CD14-positive monocyte (primary cell): ENCODE measurements at regions not wholly inside any gene's neighbourhood (a gene's known extent, or its start where the extent isn't known, plus 50 kb on each side); places are given as distances from the start of the nearest gene placed in this dataset.

Experiments
- DNase-seq, 3 donors: peaks; one replicate each; pipeline ENCODE4 v3.0.0-alpha.2; 2011 to 2022
- H2AFZ ChIP-seq: 2 replicates; pipeline ENCODE4 v1.6.0; 2012; ENCODE audit warnings: mild to moderate bottlenecking, low read depth, low read length, inconsistent platforms; ENCODE audit not compliant: insufficient read depth, poor library complexity, severe bottlenecking
- H3K27ac ChIP-seq, 2 donors: 1 replicate in 1 of 2; 2 replicates in 1 of 2; pipeline ENCODE4 v1.5.1; 2012 to 2013; ENCODE audit warnings: low read length in 2 of 2, control low read depth in 1 of 2, inconsistent platforms in 1 of 2, low read depth in 1 of 2, mild to moderate bottlenecking in 1 of 2
- H3K27me3 ChIP-seq, 2 donors: one replicate each; pipeline versions ENCODE4 v1.6.0 to v1.6.1; 2011 to 2013; ENCODE audit warnings: low read length in 2 of 2; ENCODE audit not compliant: control insufficient read depth in 2 of 2, insufficient read depth in 2 of 2
- H3K36me3 ChIP-seq, 2 donors: replicated peaks in 1 of 2; 1 replicate in 1 of 2; 2 replicates in 1 of 2; pipeline versions ENCODE4 v1.5.1 to v1.6.1; 2012 to 2013; ENCODE audit warnings: low read length in 2 of 2, control low read depth in 1 of 2, inconsistent platforms in 1 of 2, mild to moderate bottlenecking in 1 of 2; ENCODE audit not compliant: insufficient read depth in 2 of 2, control insufficient read depth in 1 of 2
- H3K4me1 ChIP-seq, 2 donors: 1 replicate in 1 of 2; 2 replicates in 1 of 2; pipeline versions ENCODE4 v1.5.1 to v1.6.1; 2012 to 2013; ENCODE audit warnings: low read length in 2 of 2, control low read depth in 1 of 2, inconsistent platforms in 1 of 2, mild to moderate bottlenecking in 1 of 2, moderate library complexity in 1 of 2; ENCODE audit not compliant: insufficient read depth in 2 of 2, control insufficient read depth in 1 of 2
- H3K4me2 ChIP-seq: replicated peaks from 2 replicates; pipeline ENCODE3; 2012; ENCODE audit warnings: low read length, moderate library complexity, mild to moderate bottlenecking; ENCODE audit not compliant: poor library complexity, severe bottlenecking; ENCODE audit errors: extremely low read depth
- H3K4me3 ChIP-seq, 3 experiments: fragments of 200-600 bp in 1 of 3; sonication (generic) in 1 of 3; replicated peaks in 1 of 3; 1 replicate in 2 of 3; 2 replicates in 1 of 3; pipeline ENCODE4 v1.5.1; 2011 to 2013; ENCODE audit warnings: low read length in 3 of 3, mild to moderate bottlenecking in 3 of 3, control low read depth in 2 of 3, low read depth in 2 of 3, inconsistent platforms in 1 of 3, moderate library complexity in 1 of 3
- H3K79me2 ChIP-seq: 2 replicates; pipeline ENCODE4 v1.6.0; 2012; ENCODE audit warnings: mild to moderate bottlenecking, control low read depth, inconsistent platforms, low read length, moderate library complexity; ENCODE audit not compliant: insufficient read depth
- H3K9ac ChIP-seq: 2 replicates; pipeline ENCODE4 v1.6.0; 2017; ENCODE audit warnings: low read length, mild to moderate bottlenecking; ENCODE audit not compliant: insufficient read depth, poor library complexity, severe bottlenecking
- H3K9me3 ChIP-seq, 2 donors: replicated peaks in 1 of 2; 1 replicate in 1 of 2; 2 replicates in 1 of 2; pipeline versions ENCODE4 v1.5.1 to v1.6.1; 2012 to 2013; ENCODE audit warnings: low read length in 2 of 2, control low read depth in 1 of 2; ENCODE audit not compliant: control insufficient read depth in 1 of 2, insufficient read depth in 1 of 2
- H4K20me1 ChIP-seq: 2 replicates; pipeline ENCODE4 v1.6.0; 2012; ENCODE audit warnings: mild to moderate bottlenecking, low read length, control low read depth, moderate library complexity; ENCODE audit not compliant: insufficient read depth
- H3K27ac Mint-ChIP-seq, 7 donors: one replicate each; pipeline ENCODE4 v1.8.0; 2020; ENCODE audit warnings: mild to moderate bottlenecking in 7 of 7, mixed read lengths in 7 of 7, moderate library complexity in 6 of 7, inconsistent platforms in 2 of 7
- H3K27me3 Mint-ChIP-seq, 3 donors: one replicate each; pipeline ENCODE4 v1.8.0; 2021 to 2022; ENCODE audit warnings: low read depth in 3 of 3, mild to moderate bottlenecking in 3 of 3, mixed read lengths in 3 of 3, moderate library complexity in 3 of 3, inconsistent platforms in 1 of 3
- H3K36me3 Mint-ChIP-seq, 2 donors: one replicate each; pipeline ENCODE4 v1.8.0; 2020; ENCODE audit warnings: mixed read lengths in 2 of 2, inconsistent platforms in 1 of 2, mild to moderate bottlenecking in 1 of 2
- H3K4me1 Mint-ChIP-seq: one replicate; pipeline ENCODE4 v1.8.0; 2020; ENCODE audit warnings: mild to moderate bottlenecking, mixed read lengths
- H3K4me3 Mint-ChIP-seq, 2 donors: one replicate each; pipeline ENCODE4 v1.8.0; 2020; ENCODE audit warnings: mild to moderate bottlenecking in 2 of 2, mixed read lengths in 2 of 2, moderate library complexity in 1 of 2
- H3K9me3 Mint-ChIP-seq, 7 donors: one replicate each; pipeline ENCODE4 v1.8.0; 2020 to 2022; ENCODE audit warnings: mixed read lengths in 7 of 7, mild to moderate bottlenecking in 6 of 7, moderate library complexity in 6 of 7, inconsistent platforms in 2 of 7
- CTCF ChIP-seq: fragments of 200-600 bp; IDR thresholded peaks from one replicate; pipeline ENCODE4 v1.8.0; 2022; ENCODE audit warnings: antibody characterized with exemption, mild to moderate bottlenecking
- WGBS: methylation state at CpG from one replicate; pipeline ENCODE4 v1.1.5; 2013; ENCODE audit warnings: missing lambda C conversion rate; ENCODE audit not compliant: insufficient coverage; 5-methylcytosine and 5-hydroxymethylcytosine counted together
- intact Hi-C, 2 donors: fragments of 100-400 bp; cut with micrococcal nuclease; formaldehyde crosslinking; loops; one replicate each; pipeline versions ENCODE4 v1.15.0 to v1.15.1; 2023

- DNase-seq: no peak
- no peak overlapping the region for H3K4me2 ChIP-seq
- H3K9me3 ChIP-seq: peaks cover 3 to 5% of the 10 kb centered on the region in 2 donors
- no peak for TF ChIP-seq CTCF
- H3K36me3 Mint-ChIP-seq: no peaks in the 10 kb centered on the region
- no peak overlapping the region for H3K9ac ChIP-seq
- no peaks in the 10 kb centered on the region for H4K20me1 ChIP-seq
- H2AFZ ChIP-seq: no peak overlapping the region
- H3K27me3 Mint-ChIP-seq: no peaks in the 10 kb centered on the region
- no peak overlapping the region for H3K27ac Mint-ChIP-seq
- no peaks in the 10 kb centered on the region for H3K4me1 Mint-ChIP-seq
- intact Hi-C loops: no loop called here
- 80% methylated on average over 1 of the region's 1 CpG for WGBS
- no peak overlapping the region for H3K4me3 ChIP-seq
- H3K4me1 ChIP-seq: no peaks in the 10 kb centered on the region
- no peak overlapping the region for H3K27ac ChIP-seq
- no peaks in the 10 kb centered on the region for H3K27me3 ChIP-seq
- H3K4me3 Mint-ChIP-seq: no peak overlapping the region
- H3K36me3 ChIP-seq: no peaks in the 10 kb centered on the region
- peaks cover 0 to 4% (median 0%) of the 10 kb centered on the region in 7 donors for H3K9me3 Mint-ChIP-seq
- no peaks in the 10 kb centered on the region for H3K79me2 ChIP-seq
Observed at GRCh38 chr2:6470518-6470917, 395.2 kb downstream of the CMPK2 start.

- TF ChIP-seq CTCF: no peak
- Mint-ChIP-seq H3K36me3 (no peaks in the 10 kb centered on the region), H3K27me3 (no peaks in the 10 kb centered on the region), H3K4me3 (no peak overlapping the region), H3K27ac (peak overlapping the region in 1 of 7 donors; percentile 37), H3K9me3 (peaks cover 0 to 4% (median 0%) of the 10 kb centered on the region in 7 donors), H3K4me1 (no peaks in the 10 kb centered on the region)
- Histone ChIP-seq H3K27ac (no peak overlapping the region), H3K9me3 (peaks cover 3 to 5% of the 10 kb centered on the region in 2 donors), H3K27me3 (no peaks in the 10 kb centered on the region), H3K79me2 (no peaks in the 10 kb centered on the region), H3K9ac (no peak overlapping the region), H3K36me3 (no peaks in the 10 kb centered on the region), H4K20me1 (no peaks in the 10 kb centered on the region), H3K4me1 (no peaks in the 10 kb centered on the region), H3K4me3 (no peak overlapping the region), H3K4me2 (no peak overlapping the region), H2AFZ (no peak overlapping the region)
- intact Hi-C loops: no loop called here
- 100% methylated on average over 2 of the region's 4 CpGs for WGBS
- no peak for DNase-seq
Observed at GRCh38 chr2:6471419-6471818, 394.3 kb downstream of the CMPK2 start.
